ENCODE measurements at regions not wholly inside any gene's neighbourhood (a gene's known extent, or its start where the extent isn't known, plus 50 kb on each side); places are given as distances from the start of the nearest gene placed in this dataset.

DNA sequence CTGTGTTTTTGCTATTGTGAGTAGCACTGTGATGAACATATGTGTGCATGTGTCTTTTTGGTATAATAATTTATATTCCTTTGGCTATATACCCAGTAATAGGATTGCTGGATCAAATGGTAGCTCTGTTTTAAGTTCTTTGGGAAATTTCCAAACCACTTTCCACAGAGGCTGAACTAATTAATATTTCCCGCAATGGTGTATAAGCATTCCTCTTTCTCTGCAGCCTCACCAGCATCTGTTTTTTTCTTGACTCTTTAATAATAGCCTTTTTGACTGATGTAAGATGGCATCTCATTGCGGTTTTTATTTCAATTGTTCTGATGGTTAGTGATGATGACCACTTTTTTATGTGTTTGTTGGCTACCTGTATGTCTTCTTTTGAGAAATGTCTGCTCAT, 247.7 kb upstream of the NDST3 start:
- no peak overlapping the region for H3K4me3 ChIP-seq
- intact Hi-C loops (cut with DNase I): no loop called here
- H3K4me1 ChIP-seq: no peaks in the 10 kb centered on the region
- TF ChIP-seq POLR2A (IDR thresholded peaks at IDR 0.05): no peak
- TF ChIP-seq, protein P1, sequence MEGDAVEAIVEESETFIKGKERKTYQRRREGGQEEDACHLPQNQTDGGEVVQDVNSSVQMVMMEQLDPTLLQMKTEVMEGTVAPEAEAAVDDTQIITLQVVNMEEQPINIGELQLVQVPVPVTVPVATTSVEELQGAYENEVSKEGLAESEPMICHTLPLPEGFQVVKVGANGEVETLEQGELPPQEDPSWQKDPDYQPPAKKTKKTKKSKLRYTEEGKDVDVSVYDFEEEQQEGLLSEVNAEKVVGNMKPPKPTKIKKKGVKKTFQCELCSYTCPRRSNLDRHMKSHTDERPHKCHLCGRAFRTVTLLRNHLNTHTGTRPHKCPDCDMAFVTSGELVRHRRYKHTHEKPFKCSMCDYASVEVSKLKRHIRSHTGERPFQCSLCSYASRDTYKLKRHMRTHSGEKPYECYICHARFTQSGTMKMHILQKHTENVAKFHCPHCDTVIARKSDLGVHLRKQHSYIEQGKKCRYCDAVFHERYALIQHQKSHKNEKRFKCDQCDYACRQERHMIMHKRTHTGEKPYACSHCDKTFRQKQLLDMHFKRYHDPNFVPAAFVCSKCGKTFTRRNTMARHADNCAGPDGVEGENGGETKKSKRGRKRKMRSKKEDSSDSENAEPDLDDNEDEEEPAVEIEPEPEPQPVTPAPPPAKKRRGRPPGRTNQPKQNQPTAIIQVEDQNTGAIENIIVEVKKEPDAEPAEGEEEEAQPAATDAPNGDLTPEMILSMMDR (IDR thresholded peaks at IDR 0.05): no peak
- H3K27me3 ChIP-seq: no peaks in the 10 kb centered on the region
- H3K9me3 ChIP-seq: no peaks in the 10 kb centered on the region
- ATAC-seq (no peak), DNase-seq (no peak)
- WGBS, 4 donors: 93 to 96% (median 96%) methylated on average over 2 of the region's 2 CpGs
- no peak overlapping the region for H3K27ac ChIP-seq
- H3K36me3 ChIP-seq: no peaks in the 10 kb centered on the region

DNA sequence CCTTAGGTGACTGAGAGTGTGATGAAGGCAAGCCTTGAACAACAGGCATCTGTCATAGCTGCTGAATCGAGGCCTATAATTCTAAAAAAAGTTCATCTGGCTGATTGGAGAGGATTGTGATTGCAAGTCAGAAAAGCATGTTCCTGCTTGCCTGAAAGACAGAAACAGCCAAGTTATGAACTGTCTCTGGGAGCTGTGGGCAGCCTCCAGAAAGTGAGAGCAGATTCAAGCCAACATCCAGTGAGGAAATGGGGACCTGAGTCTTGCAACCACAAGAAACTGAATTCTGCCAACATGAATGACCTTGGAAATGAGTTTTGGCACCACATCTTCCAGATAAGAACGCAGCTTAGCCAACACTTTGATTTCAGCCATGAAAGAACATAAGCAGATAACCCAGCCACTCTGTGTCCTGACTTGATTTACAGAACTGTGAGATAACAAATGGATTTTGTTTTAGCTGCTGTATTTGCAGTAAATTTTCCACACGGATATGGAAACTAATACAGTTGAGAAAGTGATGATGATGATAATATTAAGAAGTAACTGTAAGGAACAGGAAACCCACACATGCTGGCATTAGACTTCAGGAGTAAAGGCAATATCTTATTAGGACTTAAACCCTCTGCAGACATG, 240.3 kb upstream of the NDST3 start:
- no peak for ATAC-seq
- intact Hi-C loops (cut with DNase I): no loop called here
- H3K4me3 ChIP-seq: no peak overlapping the region
- TF ChIP-seq, protein P1 (IDR thresholded peaks at IDR 0.05): no peak
- TF ChIP-seq POLR2A (IDR thresholded peaks at IDR 0.05): no peak
- no peaks in the 10 kb centered on the region for H3K4me1 ChIP-seq
- H3K27me3 ChIP-seq: no peaks in the 10 kb centered on the region
- no peaks in the 10 kb centered on the region for H3K9me3 ChIP-seq
- WGBS, 4 donors: 14 to 35% (median 24%) methylated on average over 3 of the region's 3 CpGs
- DNase-seq: no peak
- H3K27ac ChIP-seq: no peak overlapping the region
- no peaks in the 10 kb centered on the region for H3K36me3 ChIP-seq

DNA sequence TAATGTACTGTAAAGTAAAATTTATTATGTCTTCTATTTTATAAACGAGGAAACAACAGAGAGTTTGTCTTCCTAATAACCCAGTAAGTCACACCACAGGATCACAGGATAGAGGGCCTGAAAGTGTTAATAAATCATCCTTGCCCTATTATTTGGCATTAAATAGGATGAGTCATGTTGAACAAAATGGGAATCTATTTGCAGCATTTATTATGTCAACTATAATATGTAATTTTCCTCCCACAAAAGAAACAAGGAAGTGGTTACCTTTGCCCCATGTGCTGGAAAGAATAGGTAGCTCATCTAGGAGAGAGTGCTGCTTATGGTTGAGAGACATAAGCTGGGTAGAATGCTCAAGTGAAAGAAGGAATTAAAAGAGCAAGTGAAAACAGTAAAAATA, 237.6 kb upstream of the NDST3 start:
- no peak overlapping the region for H3K27ac ChIP-seq
- 66 to 74% (median 69%) methylated on average over 1 of the region's 1 CpG for WGBS, 4 donors
- DNase-seq (no peak), ATAC-seq (no peak)
- TF ChIP-seq, protein P1 (IDR thresholded peaks at IDR 0.05): no peak
- TF ChIP-seq POLR2A (IDR thresholded peaks at IDR 0.05): no peak
- no peaks in the 10 kb centered on the region for H3K4me1 ChIP-seq
- no peak overlapping the region for H3K4me3 ChIP-seq
- intact Hi-C loops (cut with DNase I): no loop called here
- H3K9me3 ChIP-seq: no peaks in the 10 kb centered on the region
- no peaks in the 10 kb centered on the region for H3K27me3 ChIP-seq
- H3K36me3 ChIP-seq: no peaks in the 10 kb centered on the region

DNA sequence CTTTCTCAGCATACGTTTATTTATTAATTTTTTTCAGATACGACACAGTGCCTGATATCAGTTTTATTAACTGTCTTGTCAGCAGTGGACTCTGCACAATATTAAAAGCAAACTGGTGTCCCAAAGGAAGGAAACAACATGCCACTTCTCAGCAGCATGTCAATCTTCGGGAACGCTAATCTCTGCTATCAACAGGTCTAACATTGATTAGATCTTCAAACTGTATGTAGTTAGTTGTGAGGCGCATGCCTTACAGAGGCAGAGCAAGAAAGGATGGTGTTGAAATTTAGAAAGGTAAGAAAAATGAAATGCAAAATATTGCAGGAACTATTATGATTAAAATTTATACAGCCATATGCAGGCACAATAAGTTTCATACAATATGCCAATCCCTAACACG, 233.7 kb upstream of the NDST3 start:
- Histone ChIP-seq H3K36me3 (no peaks in the 10 kb centered on the region), H3K4me3 (no peak overlapping the region), H3K4me1 (no peaks in the 10 kb centered on the region), H3K9me3 (no peaks in the 10 kb centered on the region), H3K27me3 (no peaks in the 10 kb centered on the region), H3K27ac (no peak overlapping the region)
- intact Hi-C loops (cut with DNase I): no loop called here
- WGBS, 4 donors: 29 to 42% (median 38%) methylated on average over 6 of the region's 6 CpGs
- ATAC-seq (no peak), DNase-seq (no peak)
- TF ChIP-seq, protein P1 (IDR thresholded peaks at IDR 0.05): no peak
- no peak for TF ChIP-seq POLR2A (IDR thresholded peaks at IDR 0.05)
